Liver (tissue), 3 donors: ENCODE measurements at regions not wholly inside any gene's neighbourhood (a gene's known extent, or its start where the extent isn't known, plus 50 kb on each side); places are given as distances from the start of the nearest gene placed in this dataset.

ENCODE experiments used
- CTCF ChIP-seq: fragments of 150-350 bp; IDR thresholded peaks from 2 replicates; pipeline ENCODE4 v1.5.1; 2017; ENCODE audit warnings: improper control_type of control experiment, low read depth, low read length; ENCODE audit not compliant: missing input control
- EGR1 ChIP-seq, 2 donors: IDR thresholded peaks; 2 replicates each; pipeline ENCODE4 v1.6.1; 2016 to 2018; ENCODE audit warnings: antibody characterized with exemption in 2 of 2, low read depth in 2 of 2
- FOXA1 ChIP-seq: IDR thresholded peaks from 2 replicates; pipeline ENCODE4 v1.6.1; 2016; ENCODE audit warnings: antibody characterized with exemption
- GABPA ChIP-seq, 2 donors: IDR thresholded peaks in 1 of 2; conservative IDR thresholded peaks in 1 of 2; 2 replicates each; pipeline ENCODE4 v1.6.1; 2016; ENCODE audit warnings: antibody characterized with exemption in 2 of 2, mild to moderate bottlenecking in 1 of 2, moderate library complexity in 1 of 2
- HNF4G ChIP-seq: IDR thresholded peaks from 2 replicates; pipeline ENCODE4 v1.6.1; 2016; ENCODE audit warnings: antibody characterized with exemption
- JUND ChIP-seq, 2 donors: IDR thresholded peaks; 2 replicates each; pipeline ENCODE4 v1.6.1; 2016; ENCODE audit warnings: antibody characterized with exemption in 2 of 2
- RAD21 ChIP-seq, 2 donors: IDR thresholded peaks; 2 replicates each; pipeline ENCODE4 v1.6.1; 2016; ENCODE audit warnings: antibody characterized with exemption in 2 of 2, mild to moderate bottlenecking in 2 of 2
- SP1 ChIP-seq: IDR thresholded peaks from 2 replicates; pipeline ENCODE4 v1.6.1; 2018; ENCODE audit warnings: antibody characterized with exemption, mild to moderate bottlenecking
- TAF1 ChIP-seq: conservative IDR thresholded peaks from 2 replicates; pipeline ENCODE4 v1.6.1; 2016; ENCODE audit warnings: antibody characterized with exemption, mild to moderate bottlenecking
- YY1 ChIP-seq: IDR thresholded peaks from 2 replicates; pipeline ENCODE4 v1.6.1; 2016; ENCODE audit warnings: antibody characterized with exemption, mild to moderate bottlenecking
- TF ChIP-seq, protein P1 (sequence below): IDR thresholded peaks from 2 replicates; pipeline ENCODE4 v1.6.1; 2016; ENCODE audit warnings: antibody characterized with exemption
- TF ChIP-seq, protein P2 (sequence below): IDR thresholded peaks from 2 replicates; pipeline ENCODE4 v1.6.1; 2016; ENCODE audit warnings: antibody characterized with exemption
- TF ChIP-seq, protein P3 (sequence below): IDR thresholded peaks from 2 replicates; pipeline ENCODE4 v1.6.1; 2016; ENCODE audit warnings: antibody characterized with exemption, mild to moderate bottlenecking
- TF ChIP-seq, protein P4 (sequence below): IDR thresholded peaks from 2 replicates; pipeline ENCODE4 v1.6.1; 2016; ENCODE audit warnings: antibody characterized with exemption
- donor health status: healthy.
- donor health status: healthy.

GRCh38 chr3:118425272-118425837 lies 609.3 kb downstream of the IGSF11 start:
- TF ChIP-seq CTCF (no peak), TAF1 (no peak), JUND (IDR thresholded peaks at IDR 0.05) (no peak), RAD21 (IDR thresholded peaks at IDR 0.05) (no peak), YY1 (no peak), SP1 (no peak), HNF4G (no peak), EGR1 (IDR thresholded peaks at IDR 0.05; ENCODE audit: low read depth in 2 of 2) (no peak), GABPA (IDR thresholded peaks at IDR 0.05 in 1 of 2, conservative IDR thresholded peaks at IDR 0.05 in 1 of 2) (no peak), FOXA1 (no peak)
- TF ChIP-seq, protein P1, sequence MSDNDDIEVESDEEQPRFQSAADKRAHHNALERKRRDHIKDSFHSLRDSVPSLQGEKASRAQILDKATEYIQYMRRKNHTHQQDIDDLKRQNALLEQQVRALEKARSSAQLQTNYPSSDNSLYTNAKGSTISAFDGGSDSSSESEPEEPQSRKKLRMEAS, result no peak
- TF ChIP-seq, protein P2, sequence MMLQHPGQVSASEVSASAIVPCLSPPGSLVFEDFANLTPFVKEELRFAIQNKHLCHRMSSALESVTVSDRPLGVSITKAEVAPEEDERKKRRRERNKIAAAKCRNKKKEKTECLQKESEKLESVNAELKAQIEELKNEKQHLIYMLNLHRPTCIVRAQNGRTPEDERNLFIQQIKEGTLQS, result no peak
- TF ChIP-seq, protein P3, sequence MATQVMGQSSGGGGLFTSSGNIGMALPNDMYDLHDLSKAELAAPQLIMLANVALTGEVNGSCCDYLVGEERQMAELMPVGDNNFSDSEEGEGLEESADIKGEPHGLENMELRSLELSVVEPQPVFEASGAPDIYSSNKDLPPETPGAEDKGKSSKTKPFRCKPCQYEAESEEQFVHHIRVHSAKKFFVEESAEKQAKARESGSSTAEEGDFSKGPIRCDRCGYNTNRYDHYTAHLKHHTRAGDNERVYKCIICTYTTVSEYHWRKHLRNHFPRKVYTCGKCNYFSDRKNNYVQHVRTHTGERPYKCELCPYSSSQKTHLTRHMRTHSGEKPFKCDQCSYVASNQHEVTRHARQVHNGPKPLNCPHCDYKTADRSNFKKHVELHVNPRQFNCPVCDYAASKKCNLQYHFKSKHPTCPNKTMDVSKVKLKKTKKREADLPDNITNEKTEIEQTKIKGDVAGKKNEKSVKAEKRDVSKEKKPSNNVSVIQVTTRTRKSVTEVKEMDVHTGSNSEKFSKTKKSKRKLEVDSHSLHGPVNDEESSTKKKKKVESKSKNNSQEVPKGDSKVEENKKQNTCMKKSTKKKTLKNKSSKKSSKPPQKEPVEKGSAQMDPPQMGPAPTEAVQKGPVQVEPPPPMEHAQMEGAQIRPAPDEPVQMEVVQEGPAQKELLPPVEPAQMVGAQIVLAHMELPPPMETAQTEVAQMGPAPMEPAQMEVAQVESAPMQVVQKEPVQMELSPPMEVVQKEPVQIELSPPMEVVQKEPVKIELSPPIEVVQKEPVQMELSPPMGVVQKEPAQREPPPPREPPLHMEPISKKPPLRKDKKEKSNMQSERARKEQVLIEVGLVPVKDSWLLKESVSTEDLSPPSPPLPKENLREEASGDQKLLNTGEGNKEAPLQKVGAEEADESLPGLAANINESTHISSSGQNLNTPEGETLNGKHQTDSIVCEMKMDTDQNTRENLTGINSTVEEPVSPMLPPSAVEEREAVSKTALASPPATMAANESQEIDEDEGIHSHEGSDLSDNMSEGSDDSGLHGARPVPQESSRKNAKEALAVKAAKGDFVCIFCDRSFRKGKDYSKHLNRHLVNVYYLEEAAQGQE, result no peak
- TF ChIP-seq, protein P4, sequence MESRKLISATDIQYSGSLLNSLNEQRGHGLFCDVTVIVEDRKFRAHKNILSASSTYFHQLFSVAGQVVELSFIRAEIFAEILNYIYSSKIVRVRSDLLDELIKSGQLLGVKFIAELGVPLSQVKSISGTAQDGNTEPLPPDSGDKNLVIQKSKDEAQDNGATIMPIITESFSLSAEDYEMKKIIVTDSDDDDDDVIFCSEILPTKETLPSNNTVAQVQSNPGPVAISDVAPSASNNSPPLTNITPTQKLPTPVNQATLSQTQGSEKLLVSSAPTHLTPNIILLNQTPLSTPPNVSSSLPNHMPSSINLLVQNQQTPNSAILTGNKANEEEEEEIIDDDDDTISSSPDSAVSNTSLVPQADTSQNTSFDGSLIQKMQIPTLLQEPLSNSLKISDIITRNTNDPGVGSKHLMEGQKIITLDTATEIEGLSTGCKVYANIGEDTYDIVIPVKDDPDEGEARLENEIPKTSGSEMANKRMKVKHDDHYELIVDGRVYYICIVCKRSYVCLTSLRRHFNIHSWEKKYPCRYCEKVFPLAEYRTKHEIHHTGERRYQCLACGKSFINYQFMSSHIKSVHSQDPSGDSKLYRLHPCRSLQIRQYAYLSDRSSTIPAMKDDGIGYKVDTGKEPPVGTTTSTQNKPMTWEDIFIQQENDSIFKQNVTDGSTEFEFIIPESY, result no peak
